Tibial nerve (tissue), 4 donors: ENCODE measurements at regions not wholly inside any gene's neighbourhood (a gene's known extent, or its start where the extent isn't known, plus 50 kb on each side); places are given as distances from the start of the nearest gene placed in this dataset.

Experiments
- DNase-seq, 2 donors: peaks; one replicate each; pipeline ENCODE4 v3.0.0-alpha.2; 2019; ENCODE audit warnings: low spot score in 2 of 2
- H3K27ac ChIP-seq, 4 donors: fragments of 200-600 bp; sonication (generic) in 3 of 4; one replicate each; pipeline ENCODE4 v1.5.1; 2017 to 2019; ENCODE audit warnings: mild to moderate bottlenecking in 1 of 4
- H3K27me3 ChIP-seq, 2 donors: fragments of 200-600 bp; sonication (generic) in 1 of 2; one replicate each; pipeline versions ENCODE4 v1.5.1 to v1.6.0; 2017 to 2019
- H3K36me3 ChIP-seq, 3 donors: fragments of 200-600 bp; sonication (generic); one replicate each; pipeline ENCODE4 v1.5.1; 2018 to 2019
- H3K4me1 ChIP-seq, 4 donors: fragments of 200-600 bp; sonication (generic) in 3 of 4; one replicate each; pipeline ENCODE4 v1.5.1; 2017 to 2019
- H3K4me3 ChIP-seq, 4 donors: fragments of 200-600 bp; sonication (generic) in 3 of 4; one replicate each; pipeline ENCODE4 v1.5.1; 2017 to 2019; ENCODE audit warnings: mild to moderate bottlenecking in 1 of 4, moderate library complexity in 1 of 4
- H3K9me3 ChIP-seq, 4 donors: fragments of 200-600 bp; sonication (generic) in 3 of 4; one replicate each; pipeline ENCODE4 v1.5.1; 2017 to 2019
- EP300 ChIP-seq, 2 donors: sonication (generic); formaldehyde crosslinking; IDR thresholded peaks; one replicate each; pipeline ENCODE4 v1.6.1; 2017; ENCODE audit warnings: antibody characterized with exemption in 2 of 2, mild to moderate bottlenecking in 1 of 2
- POLR2A ChIP-seq, 2 donors: fragments of 450-650 bp; IDR thresholded peaks; one replicate each; pipeline ENCODE4 v1.6.1; 2017; ENCODE audit warnings: antibody characterized with exemption in 2 of 2, mild to moderate bottlenecking in 2 of 2, moderate library complexity in 2 of 2
- WGBS, 2 donors: methylation state at CpG; one replicate each; pipeline ENCODE4 v1.1.5; 2018; 5-methylcytosine and 5-hydroxymethylcytosine counted together
- TF ChIP-seq, protein P1 (sequence below), 5 experiments: fragments of 200-600 bp in 3 of 5; fragments of 450-650 bp in 2 of 5; sonication (generic) in 3 of 5; IDR thresholded peaks; one replicate each; pipeline ENCODE4 v1.5.1; 2016 to 2019; ENCODE audit warnings: antibody characterized with exemption in 5 of 5, mild to moderate bottlenecking in 3 of 5, moderate library complexity in 2 of 5

DNA sequence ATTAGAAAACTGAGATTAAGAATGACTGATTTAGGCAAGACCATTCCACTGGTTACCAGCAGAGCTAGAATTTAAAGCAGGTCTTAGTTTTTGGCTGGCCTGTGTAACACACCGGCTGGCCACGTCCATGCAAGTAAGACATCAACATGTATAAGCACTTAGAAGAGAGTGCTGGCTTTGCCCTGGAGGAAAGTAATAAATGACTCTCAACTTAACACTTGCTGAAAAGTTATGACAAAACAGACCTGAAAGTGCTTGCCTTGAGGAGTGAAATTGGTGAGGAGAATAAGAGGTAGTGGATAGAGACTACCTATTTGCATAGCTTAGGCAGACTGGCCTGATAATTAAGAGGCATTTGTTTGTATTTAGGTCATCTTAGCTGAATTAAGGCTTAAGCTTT is 165.7 kb upstream of the KCNJ3 start:
- no peak overlapping the region for H3K4me3 ChIP-seq
- no peaks in the 10 kb centered on the region for H3K4me1 ChIP-seq
- no peak for DNase-seq
- H3K27ac ChIP-seq: no peak overlapping the region
- no peaks in the 10 kb centered on the region for H3K36me3 ChIP-seq
- no peaks in the 10 kb centered on the region for H3K27me3 ChIP-seq
- no peaks in the 10 kb centered on the region for H3K9me3 ChIP-seq
- 41 to 52% methylated on average over 2 of the region's 2 CpGs for WGBS, 2 donors
- no peak for TF ChIP-seq POLR2A (IDR thresholded peaks at IDR 0.05)
- TF ChIP-seq EP300 (IDR thresholded peaks at IDR 0.05): no peak
- TF ChIP-seq, protein P1, sequence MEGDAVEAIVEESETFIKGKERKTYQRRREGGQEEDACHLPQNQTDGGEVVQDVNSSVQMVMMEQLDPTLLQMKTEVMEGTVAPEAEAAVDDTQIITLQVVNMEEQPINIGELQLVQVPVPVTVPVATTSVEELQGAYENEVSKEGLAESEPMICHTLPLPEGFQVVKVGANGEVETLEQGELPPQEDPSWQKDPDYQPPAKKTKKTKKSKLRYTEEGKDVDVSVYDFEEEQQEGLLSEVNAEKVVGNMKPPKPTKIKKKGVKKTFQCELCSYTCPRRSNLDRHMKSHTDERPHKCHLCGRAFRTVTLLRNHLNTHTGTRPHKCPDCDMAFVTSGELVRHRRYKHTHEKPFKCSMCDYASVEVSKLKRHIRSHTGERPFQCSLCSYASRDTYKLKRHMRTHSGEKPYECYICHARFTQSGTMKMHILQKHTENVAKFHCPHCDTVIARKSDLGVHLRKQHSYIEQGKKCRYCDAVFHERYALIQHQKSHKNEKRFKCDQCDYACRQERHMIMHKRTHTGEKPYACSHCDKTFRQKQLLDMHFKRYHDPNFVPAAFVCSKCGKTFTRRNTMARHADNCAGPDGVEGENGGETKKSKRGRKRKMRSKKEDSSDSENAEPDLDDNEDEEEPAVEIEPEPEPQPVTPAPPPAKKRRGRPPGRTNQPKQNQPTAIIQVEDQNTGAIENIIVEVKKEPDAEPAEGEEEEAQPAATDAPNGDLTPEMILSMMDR (IDR thresholded peaks at IDR 0.05): no peak

DNA sequence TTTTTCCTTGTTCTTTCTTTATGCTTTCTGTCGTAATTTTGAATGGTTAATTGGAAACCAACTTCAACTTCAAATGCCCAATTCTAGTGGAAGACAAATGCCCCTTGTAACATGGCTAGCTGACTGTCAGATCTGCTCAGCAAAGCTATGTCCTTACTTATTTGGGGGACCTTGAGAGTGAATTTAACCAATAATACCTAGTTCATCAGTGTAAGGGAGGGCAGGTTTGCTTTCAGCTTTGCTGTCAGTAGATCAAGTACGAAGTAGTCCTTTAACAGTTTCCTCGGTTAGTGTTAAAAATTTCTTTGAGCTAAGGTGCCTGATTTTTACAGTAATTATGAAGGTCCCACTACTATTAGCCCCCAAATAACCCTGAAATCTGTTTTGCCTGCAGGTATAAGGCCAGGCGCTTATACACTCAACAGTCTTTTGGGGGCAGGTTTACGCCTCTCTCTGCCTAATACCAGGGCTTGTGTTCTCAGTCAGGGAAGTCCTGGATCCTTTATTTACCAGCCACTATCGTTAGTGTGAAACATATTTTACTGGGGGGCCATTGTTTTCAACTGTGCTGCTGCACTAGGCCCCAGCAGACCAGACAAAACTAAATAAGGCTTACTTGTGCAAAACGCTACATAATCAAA is 165.1 kb upstream of the KCNJ3 start:
- H3K27ac ChIP-seq: no peak overlapping the region
- no peaks in the 10 kb centered on the region for H3K27me3 ChIP-seq
- H3K9me3 ChIP-seq: no peaks in the 10 kb centered on the region
- TF ChIP-seq EP300 (IDR thresholded peaks at IDR 0.05) (no peak), POLR2A (IDR thresholded peaks at IDR 0.05) (no peak)
- TF ChIP-seq, protein P1 (IDR thresholded peaks at IDR 0.05): no peak
- DNase-seq: no peak
- no peak overlapping the region for H3K4me3 ChIP-seq
- no peaks in the 10 kb centered on the region for H3K36me3 ChIP-seq
- 74 to 79% methylated on average over 7 of the region's 7 CpGs for WGBS, 2 donors
- no peaks in the 10 kb centered on the region for H3K4me1 ChIP-seq

DNA sequence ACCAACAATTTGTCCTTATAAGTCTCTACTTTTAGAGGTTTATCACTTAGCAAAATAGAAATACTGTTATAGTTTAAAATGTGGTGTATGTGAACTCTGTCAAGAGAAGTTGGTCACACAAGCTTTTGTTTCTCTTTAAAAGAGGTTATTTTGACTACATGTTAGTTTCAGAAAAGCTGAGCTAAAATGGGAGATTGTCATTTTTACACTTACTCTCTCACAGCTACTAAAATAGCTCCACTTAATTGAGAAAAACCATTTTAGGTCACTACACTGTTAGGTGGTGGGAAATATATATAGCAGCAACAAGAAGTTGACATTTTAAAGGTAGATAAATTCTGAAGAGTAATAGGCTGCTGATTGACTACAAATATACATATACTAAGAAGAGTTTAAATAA is 161.5 kb upstream of the KCNJ3 start:
- H3K9me3 ChIP-seq: no peaks in the 10 kb centered on the region
- H3K27me3 ChIP-seq: no peaks in the 10 kb centered on the region
- H3K27ac ChIP-seq: no peak overlapping the region
- H3K4me3 ChIP-seq: no peak overlapping the region
- TF ChIP-seq EP300 (IDR thresholded peaks at IDR 0.05): no peak
- TF ChIP-seq, protein P1 (IDR thresholded peaks at IDR 0.05): no peak
- TF ChIP-seq POLR2A (IDR thresholded peaks at IDR 0.05): no peak
- no peaks in the 10 kb centered on the region for H3K36me3 ChIP-seq
- DNase-seq: no peak
- H3K4me1 ChIP-seq: no peaks in the 10 kb centered on the region

DNA sequence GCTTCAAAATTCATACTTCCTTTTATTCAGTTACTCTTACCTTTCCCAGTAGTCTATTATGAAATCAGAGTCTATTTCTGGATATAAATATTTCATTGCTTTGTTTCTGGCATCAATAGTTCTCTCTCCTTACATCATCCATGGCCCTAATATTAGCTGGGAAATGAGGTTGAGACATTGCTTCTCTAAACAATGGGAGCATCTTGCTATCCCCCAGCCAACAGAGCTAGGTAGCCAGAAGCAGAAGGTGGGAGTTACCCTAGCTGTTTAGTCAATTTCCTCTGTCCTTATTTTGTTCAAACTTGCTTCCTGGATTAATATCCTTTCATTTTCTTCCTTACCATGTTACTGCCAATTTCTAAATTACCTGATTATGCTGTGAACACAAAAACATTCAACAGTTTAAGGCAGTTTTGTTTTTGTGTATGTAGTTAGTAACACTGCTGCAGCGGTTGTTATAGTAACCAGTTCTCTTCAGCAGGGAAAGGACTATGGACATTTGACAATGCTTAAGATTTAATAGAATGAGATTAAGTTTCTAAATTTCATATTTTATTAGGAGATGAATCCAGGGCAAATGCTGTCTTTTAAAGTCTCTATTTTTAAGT is 160.5 kb upstream of the KCNJ3 start:
- 89 to 95% methylated on average over 1 of the region's 1 CpG for WGBS, 2 donors
- no peak for DNase-seq
- Histone ChIP-seq H3K27me3 (no peaks in the 10 kb centered on the region), H3K36me3 (no peaks in the 10 kb centered on the region), H3K4me1 (no peaks in the 10 kb centered on the region), H3K4me3 (no peak overlapping the region), H3K27ac (no peak overlapping the region), H3K9me3 (no peaks in the 10 kb centered on the region)
- TF ChIP-seq EP300 (IDR thresholded peaks at IDR 0.05): no peak
- TF ChIP-seq POLR2A (IDR thresholded peaks at IDR 0.05): no peak
- TF ChIP-seq, protein P1 (IDR thresholded peaks at IDR 0.05): no peak

DNA sequence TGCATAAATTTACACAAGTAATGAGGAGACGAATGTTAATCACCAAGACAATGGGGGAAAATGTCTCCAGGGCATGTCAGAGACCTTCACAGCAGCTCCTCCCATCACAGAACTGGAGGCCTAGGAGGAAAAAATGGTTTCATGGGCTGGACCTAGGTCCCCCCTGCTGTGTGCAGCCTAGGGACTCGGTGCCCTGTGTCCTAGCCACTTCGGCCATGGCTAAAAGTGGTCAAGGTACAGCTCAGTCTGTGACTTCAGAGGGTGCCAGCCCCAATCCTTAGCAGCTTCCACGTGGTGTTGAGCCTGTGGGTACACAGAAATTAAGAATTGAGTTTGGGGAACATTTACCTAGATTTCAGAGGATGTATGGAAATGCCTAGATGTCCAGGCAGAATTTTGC is 152.2 kb upstream of the KCNJ3 start:
- no peak for DNase-seq
- 72 to 84% methylated on average over 4 of the region's 4 CpGs for WGBS, 2 donors
- TF ChIP-seq EP300 (IDR thresholded peaks at IDR 0.05) (no peak), POLR2A (IDR thresholded peaks at IDR 0.05) (no peak)
- TF ChIP-seq, protein P1 (IDR thresholded peaks at IDR 0.05): no peak
- Histone ChIP-seq H3K27ac (no peak overlapping the region), H3K27me3 (no peaks in the 10 kb centered on the region), H3K36me3 (no peaks in the 10 kb centered on the region), H3K4me1 (no peaks in the 10 kb centered on the region), H3K9me3 (peaks cover 0 to 8% (median 0%) of the 10 kb centered on the region in 4 donors), H3K4me3 (no peak overlapping the region)
